Breast epithelium (tissue), 3 donors: ENCODE measurements at regions not wholly inside any gene's neighbourhood (a gene's known extent, or its start where the extent isn't known, plus 50 kb on each side); places are given as distances from the start of the nearest gene placed in this dataset.

Source experiments
- POLR2A ChIP-seq: fragments of 450-650 bp; IDR thresholded peaks from one replicate; pipeline ENCODE4 v1.6.1; 2016; ENCODE audit warnings: antibody characterized with exemption, mild to moderate bottlenecking, moderate library complexity
- POLR2AphosphoS5 ChIP-seq, 3 donors: sonication (generic); formaldehyde crosslinking; IDR thresholded peaks; one replicate each; pipeline ENCODE4 v1.6.1; 2017; ENCODE audit warnings: antibody characterized with exemption in 3 of 3
- TF ChIP-seq, protein P1 (sequence below), 3 donors: fragments of 450-650 bp; IDR thresholded peaks; one replicate each; pipeline ENCODE4 v1.5.1; 2016 to 2017; ENCODE audit warnings: antibody characterized with exemption in 3 of 3, mild to moderate bottlenecking in 3 of 3, moderate library complexity in 3 of 3

DNA sequence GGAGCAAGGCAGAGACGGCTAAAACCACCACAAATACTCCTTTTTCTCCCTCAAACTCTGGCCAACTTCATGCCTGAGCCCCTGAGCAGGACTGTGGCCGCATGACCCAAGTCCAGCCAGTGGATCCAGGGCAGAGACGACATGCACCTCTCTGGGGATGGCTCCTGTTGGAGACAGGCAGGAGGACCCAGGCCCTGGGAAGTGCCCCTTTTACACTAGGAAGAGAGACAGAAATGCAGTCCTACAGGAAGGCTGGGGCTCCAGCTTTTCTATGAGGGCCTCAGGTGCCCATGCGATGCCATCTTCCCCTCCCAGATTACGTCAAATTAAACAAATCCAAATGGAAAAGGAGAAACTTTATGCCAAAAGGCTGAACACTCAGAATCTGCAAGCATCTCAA, 498.0 kb downstream of the BRD1 start:
- TF ChIP-seq POLR2AphosphoS5 (IDR thresholded peaks at IDR 0.05) (no peak), POLR2A (no peak)
- TF ChIP-seq, protein P1, sequence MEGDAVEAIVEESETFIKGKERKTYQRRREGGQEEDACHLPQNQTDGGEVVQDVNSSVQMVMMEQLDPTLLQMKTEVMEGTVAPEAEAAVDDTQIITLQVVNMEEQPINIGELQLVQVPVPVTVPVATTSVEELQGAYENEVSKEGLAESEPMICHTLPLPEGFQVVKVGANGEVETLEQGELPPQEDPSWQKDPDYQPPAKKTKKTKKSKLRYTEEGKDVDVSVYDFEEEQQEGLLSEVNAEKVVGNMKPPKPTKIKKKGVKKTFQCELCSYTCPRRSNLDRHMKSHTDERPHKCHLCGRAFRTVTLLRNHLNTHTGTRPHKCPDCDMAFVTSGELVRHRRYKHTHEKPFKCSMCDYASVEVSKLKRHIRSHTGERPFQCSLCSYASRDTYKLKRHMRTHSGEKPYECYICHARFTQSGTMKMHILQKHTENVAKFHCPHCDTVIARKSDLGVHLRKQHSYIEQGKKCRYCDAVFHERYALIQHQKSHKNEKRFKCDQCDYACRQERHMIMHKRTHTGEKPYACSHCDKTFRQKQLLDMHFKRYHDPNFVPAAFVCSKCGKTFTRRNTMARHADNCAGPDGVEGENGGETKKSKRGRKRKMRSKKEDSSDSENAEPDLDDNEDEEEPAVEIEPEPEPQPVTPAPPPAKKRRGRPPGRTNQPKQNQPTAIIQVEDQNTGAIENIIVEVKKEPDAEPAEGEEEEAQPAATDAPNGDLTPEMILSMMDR (IDR thresholded peaks at IDR 0.05) = no peak
